GM21717 (cell line): ENCODE measurements at regions not wholly inside any gene's neighbourhood (a gene's known extent, or its start where the extent isn't known, plus 50 kb on each side); places are given as distances from the start of the nearest gene placed in this dataset.

Experiments
- ATAC-seq: cut with Tn5 transposase; IDR thresholded peaks from one replicate; pipeline ENCODE4 v1.9.1; 2021; ENCODE audit warnings: mild to moderate bottlenecking, moderate library complexity; ENCODE audit not compliant: unreplicated experiment

DNA sequence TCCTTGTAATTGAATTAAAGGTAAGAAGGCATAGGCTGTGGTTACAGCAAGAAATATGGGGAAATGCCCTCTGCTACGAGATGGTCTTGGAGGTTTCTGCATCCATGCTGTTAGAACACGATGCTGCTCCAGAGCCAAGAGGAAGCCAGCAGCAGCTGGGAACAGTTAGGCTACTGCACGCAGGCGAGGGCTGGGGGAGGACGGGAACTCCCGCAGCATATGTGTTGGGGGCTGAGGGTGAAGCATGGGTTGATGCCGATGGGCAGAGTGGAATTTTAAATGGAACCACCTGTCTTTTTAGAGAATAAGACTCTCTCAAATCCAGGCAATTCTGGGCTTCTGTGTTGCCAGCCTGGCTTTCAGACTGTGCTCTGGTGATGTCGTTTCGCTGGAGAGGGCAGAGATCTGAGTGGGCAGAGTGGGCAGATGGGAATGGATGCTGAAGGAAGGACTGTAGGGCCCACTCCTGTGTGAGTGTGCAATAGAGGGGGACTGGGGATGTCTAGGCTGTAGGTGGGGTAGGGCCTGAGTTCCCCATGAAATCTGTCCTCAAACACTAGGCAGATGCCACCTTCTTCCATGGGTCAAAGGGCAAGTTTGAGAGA, 417.0 kb upstream of the TPM1 start:
- no peak for ATAC-seq

DNA sequence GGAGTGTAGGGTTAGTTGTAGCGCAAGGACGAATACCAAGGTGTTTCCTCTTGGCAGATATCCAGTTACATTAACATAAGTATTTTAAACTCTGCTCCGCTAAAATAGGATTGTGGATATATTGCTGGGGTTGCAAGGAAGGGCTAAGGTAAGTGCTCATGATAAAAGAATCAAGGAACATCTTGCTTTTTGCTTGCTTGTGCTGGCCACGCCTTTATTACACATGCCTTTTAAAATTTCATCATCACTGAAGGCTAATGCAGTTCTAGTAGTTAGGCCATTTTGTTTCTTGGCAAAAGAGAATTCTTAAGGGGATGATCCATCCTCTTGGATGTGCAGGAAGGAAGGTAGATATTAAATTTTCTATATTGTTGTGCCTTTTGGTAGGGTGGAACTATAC, 415.6 kb upstream of the TPM1 start:
- no peak for ATAC-seq

- ATAC-seq: no peak
These were observed 411.3 kb upstream of the TPM1 start for GRCh38 chr15:62631076-62631724.

DNA sequence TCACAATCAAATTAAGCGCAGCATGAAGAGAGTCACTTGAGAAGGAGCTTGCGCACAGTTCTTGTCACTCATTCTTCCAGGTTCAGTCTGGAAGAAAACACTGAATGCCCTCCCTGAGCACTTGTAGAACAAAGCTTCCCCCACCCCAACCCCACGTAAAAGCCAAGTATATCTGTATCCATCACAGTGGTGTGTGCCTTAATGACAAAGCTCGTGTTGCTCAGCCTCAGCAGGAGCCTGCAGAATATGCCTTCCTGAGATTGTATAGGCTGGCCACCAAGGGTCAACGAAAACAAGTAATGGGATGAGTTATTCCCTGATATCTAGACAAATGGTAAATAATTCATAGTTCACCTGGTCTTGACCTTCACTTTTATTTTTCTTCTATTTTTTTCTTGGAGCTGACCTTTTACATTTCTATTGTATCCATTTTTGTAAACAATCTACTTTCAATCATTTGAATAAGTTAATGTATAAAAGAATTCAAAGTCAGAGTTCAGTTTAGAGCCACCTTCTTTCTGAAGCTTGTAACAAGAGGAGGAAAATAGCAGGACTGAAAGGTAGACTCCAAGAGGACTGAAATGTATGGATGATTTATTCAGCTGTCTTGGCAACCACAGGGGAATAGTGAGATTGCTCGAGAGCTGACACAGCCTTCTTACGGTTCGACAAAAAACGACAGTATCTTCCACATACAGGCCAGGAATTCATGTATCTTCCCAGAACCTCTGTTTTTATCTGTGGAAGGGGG, 405.5 kb upstream of the TPM1 start:
- ATAC-seq: no peak

- ATAC-seq: no peak
These were observed 405.0 kb upstream of the TPM1 start for GRCh38 chr15:62637574-62637897.

DNA sequence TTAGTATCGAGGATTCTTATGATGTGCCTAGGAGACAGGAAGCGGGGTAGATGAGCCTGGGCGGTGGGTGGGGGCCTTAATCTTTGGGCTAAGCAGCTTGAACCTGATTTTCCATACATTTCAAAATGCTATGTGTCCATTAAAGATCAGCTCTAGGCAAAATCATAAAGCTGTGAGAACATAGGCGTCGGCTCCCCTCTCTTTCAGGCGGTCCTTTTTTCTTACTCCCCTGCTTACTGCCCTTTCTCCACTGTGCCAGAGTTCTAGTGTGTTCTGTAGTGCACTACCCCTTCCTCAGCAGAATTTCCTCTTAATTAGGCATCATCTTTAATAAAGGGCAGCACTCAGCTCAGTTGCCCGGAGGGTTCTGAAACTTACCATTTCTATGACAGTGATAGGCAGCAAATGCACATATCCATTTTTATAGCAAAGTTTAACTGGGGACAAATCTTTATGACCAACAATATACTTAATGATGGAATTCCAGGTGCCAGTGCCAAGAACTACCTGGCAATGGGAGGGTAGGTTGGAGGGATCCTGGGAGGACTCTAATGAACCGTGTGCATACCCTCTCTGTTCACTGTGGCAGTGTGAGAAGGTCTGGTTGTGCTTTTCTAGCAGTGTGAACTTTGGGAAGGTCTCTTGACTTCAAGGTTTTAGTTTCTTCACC, 404.5 kb upstream of the TPM1 start:
- ATAC-seq: no peak

- ATAC-seq: no peak
These were observed 403.1 kb upstream of the TPM1 start for GRCh38 chr15:62639432-62639831.

- ATAC-seq: no peak
These were observed 402.5 kb upstream of the TPM1 start for GRCh38 chr15:62639906-62640605.

DNA sequence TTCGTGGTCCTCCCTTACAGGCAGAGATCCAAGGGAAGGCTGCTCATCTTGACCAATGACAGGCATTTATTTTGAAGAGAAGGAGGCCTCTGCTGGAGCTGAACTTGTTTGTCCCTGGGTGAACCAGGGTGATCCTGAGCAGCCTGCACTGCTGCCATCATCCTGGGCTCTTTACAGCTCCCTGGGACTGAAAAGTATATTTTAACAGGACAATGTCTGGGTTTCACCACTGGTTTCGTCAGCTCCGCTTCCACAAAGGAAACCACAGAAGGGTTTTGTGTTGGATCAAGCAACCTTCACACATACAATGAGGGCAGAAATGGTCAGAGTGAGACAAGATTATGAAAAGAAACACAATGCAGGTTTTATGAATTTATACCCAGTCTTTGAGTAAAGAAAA, 400.7 kb upstream of the TPM1 start:
- ATAC-seq: no peak

DNA sequence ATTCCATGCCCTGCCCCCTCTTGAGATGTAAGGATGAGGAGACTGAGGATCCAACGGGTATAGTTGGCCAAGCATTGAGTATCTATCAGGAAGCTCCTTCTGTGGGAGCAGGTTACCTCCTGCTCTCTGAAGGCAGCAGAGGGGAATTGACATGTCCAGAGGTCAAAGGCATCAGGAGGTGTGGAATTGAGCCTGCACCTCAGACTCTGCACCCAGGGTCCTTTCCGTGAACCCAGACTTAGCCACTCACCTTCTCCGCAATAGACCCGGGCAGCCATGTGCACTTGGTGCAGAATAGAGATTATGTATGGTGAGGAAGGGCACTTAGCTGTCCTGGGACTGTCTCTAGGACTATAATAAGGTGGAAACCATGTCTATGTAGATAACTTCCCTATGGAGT, 399.0 kb upstream of the TPM1 start:
- ATAC-seq: no peak

- no peak for ATAC-seq
These were observed 398.2 kb upstream of the TPM1 start for GRCh38 chr15:62644216-62644888.

DNA sequence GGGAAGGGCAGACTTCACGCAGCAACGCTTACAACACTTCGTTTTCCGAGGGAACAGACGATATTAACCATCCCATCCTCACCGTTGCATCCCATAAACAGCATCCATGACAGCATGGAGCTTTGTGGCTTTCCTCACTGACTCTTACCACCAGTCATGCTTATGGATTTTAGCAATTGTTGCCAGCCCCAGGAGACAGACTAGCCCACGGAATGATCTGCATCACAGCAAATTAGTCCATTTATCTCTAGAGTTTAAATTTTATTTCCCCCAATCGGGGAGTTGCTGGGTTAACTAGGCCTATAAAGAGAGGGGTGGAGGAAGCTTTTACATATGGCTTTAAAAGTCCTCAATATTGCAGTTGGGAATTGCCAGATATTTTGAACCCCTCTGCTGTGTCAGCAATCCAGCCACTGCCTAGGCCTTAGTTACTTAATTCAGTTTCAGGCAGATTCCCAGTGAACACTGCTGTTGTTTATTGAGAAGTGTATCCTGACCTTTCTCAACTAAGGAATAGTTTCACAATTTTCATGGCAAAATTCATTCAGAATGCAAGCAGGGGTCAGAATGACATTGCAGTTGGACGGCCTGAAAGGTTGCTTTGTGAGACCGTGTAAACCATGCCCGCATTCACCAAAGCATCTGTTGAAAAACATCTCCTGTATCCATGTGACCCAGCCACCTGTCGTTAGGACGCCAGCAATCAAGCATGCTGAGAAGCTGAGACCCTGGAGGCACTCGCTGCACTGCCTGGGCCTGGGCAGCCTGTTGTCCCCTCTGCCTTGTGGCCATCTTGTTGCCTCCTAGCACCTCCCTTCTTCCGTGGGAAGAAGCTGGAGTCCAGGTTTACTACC, 397.4 kb upstream of the TPM1 start:
- ATAC-seq: no peak

DNA sequence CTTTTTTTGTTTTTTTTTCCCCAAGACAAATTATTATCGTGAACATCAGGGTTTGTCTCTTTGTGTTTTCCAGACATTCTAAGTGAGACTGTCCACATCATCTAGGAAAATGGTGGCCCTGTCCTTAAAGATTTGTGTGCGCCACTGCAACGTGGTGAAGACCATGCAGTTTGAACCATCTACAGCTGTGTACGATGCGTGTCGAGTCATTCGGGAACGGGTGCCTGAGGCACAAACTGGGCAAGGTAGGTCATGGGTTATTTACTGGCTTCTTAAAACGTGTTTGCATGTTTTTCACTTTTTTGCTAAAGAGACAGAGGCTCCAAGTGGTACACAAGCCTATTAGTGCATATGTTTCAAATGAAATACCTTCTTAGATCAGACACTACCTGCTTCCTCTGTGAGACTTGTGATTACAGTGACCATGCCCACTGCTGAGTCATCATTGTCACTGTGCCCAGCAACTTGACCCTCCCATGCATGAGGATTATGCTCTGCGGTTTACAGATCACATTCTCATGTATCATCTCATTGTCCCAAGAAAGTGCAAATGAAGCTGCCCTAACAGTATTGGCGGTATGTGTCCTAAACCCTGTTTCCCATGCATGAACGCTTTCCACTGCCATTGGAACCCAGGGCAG, 395.2 kb upstream of the TPM1 start:
- no peak for ATAC-seq

GRCh38 chr15:62647843-62648505, 394.6 kb upstream of the TPM1 start:
- ATAC-seq: no peak

- ATAC-seq: no peak
These were observed 393.6 kb upstream of the TPM1 start for GRCh38 chr15:62648954-62649353.

GRCh38 chr15:62649793-62650420, 392.6 kb upstream of the TPM1 start:
- ATAC-seq: peak; percentile 90

DNA sequence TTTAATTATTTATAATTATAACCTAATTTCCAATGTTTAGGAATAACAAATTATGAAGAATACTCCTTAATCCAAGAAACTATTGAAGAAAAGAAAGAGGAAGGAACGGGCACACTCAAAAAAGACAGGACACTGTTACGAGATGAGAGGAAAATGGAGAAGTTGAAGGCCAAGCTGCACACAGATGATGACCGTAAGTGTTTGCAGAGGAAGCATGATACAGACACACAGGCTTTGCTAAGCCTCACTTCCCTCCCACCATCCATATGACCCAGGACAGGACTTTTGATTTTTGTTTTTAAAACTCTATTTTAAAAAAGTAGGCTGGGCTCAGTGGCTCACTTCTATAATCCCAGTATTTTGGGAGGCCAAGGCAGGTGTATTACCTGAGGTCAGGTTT, 389.4 kb upstream of the TPM1 start:
- ATAC-seq: no peak

DNA sequence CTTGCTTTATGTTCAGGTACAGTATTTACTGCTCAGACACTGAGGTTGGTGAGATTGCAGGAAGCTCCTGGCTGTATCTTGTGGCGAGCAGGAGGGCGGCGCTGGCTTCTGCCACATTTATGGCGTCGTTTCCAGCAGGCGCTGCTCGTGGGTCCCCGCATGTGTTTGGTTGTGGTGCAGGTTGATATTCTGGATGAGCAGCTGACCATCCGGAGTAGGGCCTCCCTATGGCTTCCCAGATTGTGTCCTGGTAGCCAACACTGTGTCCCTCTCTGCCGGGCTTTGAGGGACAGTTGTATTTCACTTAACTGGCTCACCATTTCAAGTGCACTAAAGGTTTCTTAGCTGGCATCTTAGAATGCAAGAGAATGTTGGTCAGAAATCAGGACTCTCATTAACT, 386.5 kb upstream of the TPM1 start:
- ATAC-seq: no peak
